Heart right ventricle (tissue), 16 donors: ENCODE measurements at regions not wholly inside any gene's neighbourhood (a gene's known extent, or its start where the extent isn't known, plus 50 kb on each side); places are given as distances from the start of the nearest gene placed in this dataset.
A peak's percentile ranks its signal among the peaks of the same experiment; 100 is the strongest.

Experiments
- ATAC-seq, 8 donors: fragments of 200-7000 bp; cut with Tn5 transposase; one replicate each; pipeline ENCODE4 v1.9.1; 2020; ENCODE audit warnings: mild to moderate bottlenecking in 8 of 8, moderate library complexity in 8 of 8, moderate number of reproducible peaks in 1 of 8
- DNase-seq, 2 donors: peaks; one replicate each; pipeline ENCODE4 v3.0.0-alpha.2; 2020
- H3K27ac ChIP-seq, 10 donors: fragments of 200-600 bp; sonication (generic) in 2 of 10; one replicate each; pipeline versions ENCODE4 v1.5.0 to v1.8.0; 2020 to 2022; ENCODE audit warnings: mild to moderate bottlenecking in 3 of 10
- H3K27me3 ChIP-seq, 7 donors: fragments of 200-600 bp; one replicate each; pipeline ENCODE4 v1.8.0; 2021 to 2022; ENCODE audit warnings: mild to moderate bottlenecking in 2 of 7
- H3K36me3 ChIP-seq, 9 donors: fragments of 200-600 bp; sonication (generic) in 1 of 9; one replicate each; pipeline versions ENCODE4 v1.5.0 to v1.8.0; 2020 to 2022; ENCODE audit warnings: mild to moderate bottlenecking in 2 of 9
- H3K4me1 ChIP-seq, 9 donors: fragments of 200-600 bp; sonication (generic) in 1 of 9; one replicate each; pipeline versions ENCODE4 v1.5.0 to v1.8.0; 2020 to 2022; ENCODE audit warnings: mild to moderate bottlenecking in 4 of 9
- H3K4me3 ChIP-seq, 10 donors: fragments of 200-600 bp; sonication (generic) in 2 of 10; one replicate each; pipeline versions ENCODE4 v1.5.0 to v1.8.0; 2020 to 2022; ENCODE audit warnings: mild to moderate bottlenecking in 7 of 10, moderate library complexity in 2 of 10
- H3K9me3 ChIP-seq, 11 donors: fragments of 200-600 bp in 10 of 11; sonication (generic) in 2 of 11; one replicate each; pipeline versions ENCODE4 v1.5.0 to v1.8.0; 2013 to 2022; ENCODE audit warnings: mild to moderate bottlenecking in 2 of 11, control low read depth in 1 of 11, moderate library complexity in 1 of 11
- WGBS, 2 donors: extraction: QIAGEN DNeasy Blood & Tissue Kit; methylation state at CpG; one replicate each; pipeline ENCODE4 v1.1.7; 2013; ENCODE audit warnings: inconsistent platforms in 1 of 2; 5-methylcytosine and 5-hydroxymethylcytosine counted together
- intact Hi-C, 10 donors: fragments of 100-400 bp; cut with DNase I; formaldehyde crosslinking; loops; one replicate each; pipeline versions ENCODE4 v1.11.1 to v1.14.2; 2022
- TF ChIP-seq, protein P1 (sequence below), 9 donors: fragments of 200-600 bp; sonication (generic) in 2 of 9; IDR thresholded peaks; one replicate each; pipeline versions ENCODE4 v1.5.0 to v1.8.0; 2021 to 2022; ENCODE audit warnings: antibody characterized with exemption in 9 of 9, mild to moderate bottlenecking in 5 of 9, moderate library complexity in 1 of 9
- donor health status: Arrhythmogenic right ventricular cardiomyopathy.
- donor health status: ischemic (EF 13 %, LVEDD 7.1; RV severe dilation, severe dysfunction).
- donor health status: healthy with polysubstance abuse.
- donor health status: DM: no; HTN: yes; CAD: no.
- donor health status: DM: no; HTN: no; CAD: no.
- donor health status: ischemic (EF 25% LVEDD 6.9; RV normal size, moderate dysfunction).
- donor health status: ischemic (EF 25% LVEDD 5.7; RV mildly dilated, moderate dysfunction).
- donor health status: healthy.
- donor health status: DM: yes; HTN: yes; CAD: no.
- donor health status: Ischemic cardiomyopathy.
- donor health status: ischemic (EF 35%, LVEDD 5.7; RV mildly dilated, moderate dysfunction).
- donor health status: nonischemic (EF 11% LVEDD 7.7; RV severe dilation, severe dysfunction).
- donor health status: DM: yes; HTN: yes; CAD: no.
- donor health status: PGD.
- donor health status: ischemic (EF 29% LVEDD 5.4; RV normal size, mild dysfunction).
- donor health status: nonischemic (EF 23%, LVEDD 6.1; RV moderate dilation, normal function).

DNA sequence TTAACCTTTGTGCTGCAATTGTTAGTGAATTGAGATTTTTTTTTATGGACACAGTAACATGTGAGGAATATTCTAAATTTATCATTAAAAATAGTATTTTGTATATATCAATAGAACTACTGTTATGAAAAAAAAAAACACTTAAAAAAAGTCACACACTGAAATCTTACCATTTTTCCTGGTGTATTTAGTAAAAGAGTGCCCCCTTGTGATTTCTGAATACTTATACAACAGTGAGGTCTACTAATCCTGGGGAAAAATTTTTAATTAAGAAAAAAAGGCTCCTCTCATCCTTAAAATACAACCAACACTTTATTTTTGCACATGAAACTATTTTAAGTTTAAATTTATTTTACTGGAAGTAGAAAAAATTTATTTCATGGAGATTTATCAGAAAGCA is 56.4 kb upstream of the SPOCK3 start:
- Histone ChIP-seq H3K9me3 (peaks cover 0 to 23% (median 0%) of the 10 kb centered on the region in 11 donors), H3K4me3 (no peak overlapping the region)

DNA sequence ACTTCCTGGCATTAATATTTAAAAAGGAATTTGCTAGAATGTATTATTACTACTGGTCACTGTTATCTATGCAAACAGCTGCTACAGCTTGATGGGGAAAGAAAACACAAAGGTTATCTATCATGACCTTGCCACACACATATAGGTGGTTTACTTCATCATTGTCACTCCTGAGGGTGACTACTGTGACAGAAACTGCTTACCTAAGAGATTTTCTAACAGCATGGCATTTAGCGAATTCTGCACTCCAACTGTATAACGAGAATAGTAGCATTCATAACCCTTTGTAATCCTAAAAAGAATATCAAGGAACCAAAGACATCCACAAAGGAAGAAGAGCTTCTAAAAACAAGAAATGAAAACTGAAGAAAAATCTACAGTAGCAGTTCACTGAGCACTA is 74.6 kb upstream of the SPOCK3 start:
- TF ChIP-seq, protein P1, sequence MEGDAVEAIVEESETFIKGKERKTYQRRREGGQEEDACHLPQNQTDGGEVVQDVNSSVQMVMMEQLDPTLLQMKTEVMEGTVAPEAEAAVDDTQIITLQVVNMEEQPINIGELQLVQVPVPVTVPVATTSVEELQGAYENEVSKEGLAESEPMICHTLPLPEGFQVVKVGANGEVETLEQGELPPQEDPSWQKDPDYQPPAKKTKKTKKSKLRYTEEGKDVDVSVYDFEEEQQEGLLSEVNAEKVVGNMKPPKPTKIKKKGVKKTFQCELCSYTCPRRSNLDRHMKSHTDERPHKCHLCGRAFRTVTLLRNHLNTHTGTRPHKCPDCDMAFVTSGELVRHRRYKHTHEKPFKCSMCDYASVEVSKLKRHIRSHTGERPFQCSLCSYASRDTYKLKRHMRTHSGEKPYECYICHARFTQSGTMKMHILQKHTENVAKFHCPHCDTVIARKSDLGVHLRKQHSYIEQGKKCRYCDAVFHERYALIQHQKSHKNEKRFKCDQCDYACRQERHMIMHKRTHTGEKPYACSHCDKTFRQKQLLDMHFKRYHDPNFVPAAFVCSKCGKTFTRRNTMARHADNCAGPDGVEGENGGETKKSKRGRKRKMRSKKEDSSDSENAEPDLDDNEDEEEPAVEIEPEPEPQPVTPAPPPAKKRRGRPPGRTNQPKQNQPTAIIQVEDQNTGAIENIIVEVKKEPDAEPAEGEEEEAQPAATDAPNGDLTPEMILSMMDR (IDR thresholded peaks at IDR 0.05), result no peak
- no peak overlapping the region for H3K27ac ChIP-seq
- intact Hi-C loops, result no loop called here
- DNase-seq (no peak), ATAC-seq (no peak)
- H3K4me3 ChIP-seq, result no peak overlapping the region
- no peaks in the 10 kb centered on the region for H3K4me1 ChIP-seq
- H3K27me3 ChIP-seq, result no peaks in the 10 kb centered on the region
- peaks cover 0 to 9% (median 0%) of the 10 kb centered on the region in 11 donors for H3K9me3 ChIP-seq
- 34 to 37% methylated on average over 2 of the region's 2 CpGs for WGBS, 2 donors
- H3K36me3 ChIP-seq, result no peaks in the 10 kb centered on the region

More for the DNA sequence above, 56.4 kb upstream of the SPOCK3 start:
- no peaks in the 10 kb centered on the region for H3K36me3 ChIP-seq
- ATAC-seq, result no peak
- DNase-seq, result no peak
- TF ChIP-seq, protein P1 (IDR thresholded peaks at IDR 0.05), result peak in 7 of 9 donors; percentile 23 to 52 (median 41)
- H3K4me1 ChIP-seq, result no peaks in the 10 kb centered on the region
- intact Hi-C loops, result loop anchor here in 8 of 10 donors (2.0 to 10.0 kb wide), 4 partner anchors 266 to 273 kb away; no protein-coding TSS in a partner anchor
- H3K27me3 ChIP-seq, result no peaks in the 10 kb centered on the region
- no peak overlapping the region for H3K27ac ChIP-seq

DNA sequence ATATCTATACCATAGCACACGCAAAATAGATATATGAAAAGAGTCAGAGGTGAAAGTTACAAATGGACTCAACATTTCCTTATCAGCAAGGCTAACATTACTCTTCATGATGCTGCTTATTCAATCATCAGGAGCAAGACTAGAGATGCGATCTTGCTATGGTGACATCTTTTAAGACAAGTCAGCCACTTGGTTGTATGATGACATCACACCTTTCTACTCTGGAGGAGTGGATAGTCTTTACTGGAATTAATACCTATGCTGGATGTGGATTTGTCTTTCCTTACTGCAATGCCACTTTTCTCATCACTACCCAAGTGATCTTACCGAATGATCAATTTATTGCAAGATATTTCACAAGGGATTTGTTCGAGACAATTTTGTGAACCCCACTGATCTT is 87.0 kb upstream of the SPOCK3 start:
- Histone ChIP-seq H3K36me3 (no peaks in the 10 kb centered on the region), H3K27ac (no peak overlapping the region), H3K4me1 (no peaks in the 10 kb centered on the region), H3K4me3 (no peak overlapping the region), H3K9me3 (peaks cover 0 to 2% (median 0%) of the 10 kb centered on the region in 11 donors), H3K27me3 (no peaks in the 10 kb centered on the region)
- TF ChIP-seq, protein P1 (IDR thresholded peaks at IDR 0.05), result no peak
- DNase-seq, result no peak
- ATAC-seq, result no peak
- WGBS, 2 donors, result 90 to 94% methylated on average over 4 of the region's 4 CpGs
- intact Hi-C loops, result no loop called here

DNA sequence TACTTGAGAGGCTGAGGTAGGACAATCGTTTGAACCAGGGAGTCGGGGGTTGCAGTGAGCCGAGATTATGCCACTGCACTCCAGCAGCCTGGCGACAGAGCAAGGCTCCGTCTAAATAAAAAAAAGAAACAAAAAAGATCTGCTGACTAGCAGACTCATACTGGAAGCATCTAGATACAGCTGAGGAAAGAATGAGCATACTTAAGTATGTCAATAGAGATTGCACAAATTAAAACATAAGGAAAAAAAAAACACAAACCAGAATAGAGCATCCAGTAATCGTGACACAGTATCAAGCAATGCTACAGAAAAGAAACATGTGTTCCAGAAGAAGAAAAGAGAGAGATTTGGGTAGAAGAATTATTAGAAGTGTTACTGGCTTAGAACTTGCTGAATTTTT is 105.5 kb upstream of the SPOCK3 start:
- ATAC-seq (no peak), DNase-seq (no peak)
- TF ChIP-seq, protein P1 (IDR thresholded peaks at IDR 0.05), result no peak
- Histone ChIP-seq H3K27me3 (no peaks in the 10 kb centered on the region), H3K27ac (no peak overlapping the region), H3K9me3 (peaks cover 0 to 24% (median 0%) of the 10 kb centered on the region in 11 donors), H3K4me1 (no peaks in the 10 kb centered on the region), H3K36me3 (no peaks in the 10 kb centered on the region), H3K4me3 (no peak overlapping the region)
- intact Hi-C loops, result loop anchor here in 1 of 10 donors (5.0 to 10.0 kb wide), 2 partner anchors 288 to 1065 kb away; no protein-coding TSS in a partner anchor
- 70 to 75% methylated on average over 6 of the region's 6 CpGs for WGBS, 2 donors
